ENCODE measurements at regions not wholly inside any gene's neighbourhood (a gene's known extent, or its start where the extent isn't known, plus 50 kb on each side); places are given as distances from the start of the nearest gene placed in this dataset.

- TF ChIP-seq TAF1 (IDR thresholded peaks at IDR 0.05; ENCODE audit: low read depth, low read length) (no peak), KDM1A (IDR thresholded peaks at IDR 0.05; ENCODE audit: borderline replicate concordance, low read length) (no peak), CTCF (IDR thresholded peaks at IDR 0.05; ENCODE audit: control extremely low read depth in 1 of 3, insufficient read depth in 1 of 3, low read depth in 1 of 3, low read length in 3 of 3) (no peak), POLR2A (IDR thresholded peaks at IDR 0.05; ENCODE audit: control extremely low read depth in 1 of 2, low read depth in 2 of 2, low read length in 2 of 2) (no peak), MAX (IDR thresholded peaks at IDR 0.05) (no peak), USF2 (IDR thresholded peaks at IDR 0.05; ENCODE audit: low read length) (no peak)
Measured at GRCh38 chr7:68688416-68689086, 909.7 kb upstream of the AUTS2 start.

Measured in H1 (cell line).